T-helper 2 cell treated with Interferon-gamma antibody and Interleukin-4, amounts not matched to agents 5 μg/mL and 100 μg/mL, for 36 hours (primary cell): ENCODE measurements at regions not wholly inside any gene's neighbourhood (a gene's known extent, or its start where the extent isn't known, plus 50 kb on each side); places are given as distances from the start of the nearest gene placed in this dataset.

ENCODE experiments used
- DNase-seq: peaks from one replicate; pipeline ENCODE4 v3.0.0; 2021; ENCODE audit warnings: low spot score
- H3K27ac Mint-ChIP-seq: one replicate; pipeline ENCODE4 v1.8.0; 2021; ENCODE audit warnings: mild to moderate bottlenecking, mixed read lengths
- H3K27me3 Mint-ChIP-seq: one replicate; pipeline ENCODE4 v1.8.0; 2021; ENCODE audit warnings: low read depth, mixed read lengths
- H3K36me3 Mint-ChIP-seq: one replicate; pipeline ENCODE4 v1.8.0; 2021; ENCODE audit warnings: low read depth, mixed read lengths
- H3K4me1 Mint-ChIP-seq: one replicate; pipeline ENCODE4 v1.8.0; 2021; ENCODE audit warnings: low read depth, mixed read lengths
- H3K4me3 Mint-ChIP-seq: one replicate; pipeline ENCODE4 v1.8.0; 2022; ENCODE audit warnings: mild to moderate bottlenecking, moderate library complexity, mixed read lengths
- H3K9me3 Mint-ChIP-seq: one replicate; pipeline ENCODE4 v1.8.0; 2021; ENCODE audit warnings: mixed read lengths

DNA sequence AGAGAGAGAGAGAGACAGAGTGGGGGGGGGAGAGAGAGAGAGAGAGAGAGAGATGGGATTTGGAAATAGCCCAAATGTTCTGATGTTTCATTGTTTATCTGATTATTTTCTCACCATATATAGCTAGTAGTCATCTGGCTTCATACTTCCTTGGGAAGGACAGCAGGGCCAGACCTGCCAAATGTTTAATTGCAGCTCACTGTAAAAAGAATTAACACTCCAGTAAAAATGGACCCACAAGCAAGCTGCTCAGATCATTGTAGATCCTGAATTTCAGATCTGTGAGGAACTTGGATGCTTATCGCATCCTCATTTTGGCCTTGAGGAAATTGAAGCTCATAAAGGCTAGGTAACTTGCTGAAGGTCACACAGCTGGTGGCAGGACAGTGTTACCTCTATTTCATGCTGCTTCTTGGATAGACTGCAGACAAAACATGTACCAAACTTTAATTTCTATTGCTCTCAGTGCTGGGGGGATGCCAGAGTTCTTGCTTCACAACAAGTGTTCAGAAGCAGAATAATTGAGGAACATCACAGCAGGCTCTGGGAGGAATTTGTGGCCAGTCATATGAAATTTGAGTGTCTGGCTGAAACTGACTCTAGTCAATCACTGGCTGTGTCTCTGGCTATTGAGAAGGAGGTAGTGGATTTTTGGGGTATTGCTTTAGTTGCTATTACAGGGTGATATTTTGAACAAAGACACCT is 223.5 kb downstream of the PIK3C3 start:
- no peaks in the 10 kb centered on the region for H3K36me3 Mint-ChIP-seq
- H3K27ac Mint-ChIP-seq: no peak overlapping the region
- peaks cover 2% of the 10 kb centered on the region for H3K27me3 Mint-ChIP-seq
- H3K4me3 Mint-ChIP-seq: no peak overlapping the region
- no peak for DNase-seq
- no peaks in the 10 kb centered on the region for H3K9me3 Mint-ChIP-seq
- H3K4me1 Mint-ChIP-seq: no peaks in the 10 kb centered on the region

DNA sequence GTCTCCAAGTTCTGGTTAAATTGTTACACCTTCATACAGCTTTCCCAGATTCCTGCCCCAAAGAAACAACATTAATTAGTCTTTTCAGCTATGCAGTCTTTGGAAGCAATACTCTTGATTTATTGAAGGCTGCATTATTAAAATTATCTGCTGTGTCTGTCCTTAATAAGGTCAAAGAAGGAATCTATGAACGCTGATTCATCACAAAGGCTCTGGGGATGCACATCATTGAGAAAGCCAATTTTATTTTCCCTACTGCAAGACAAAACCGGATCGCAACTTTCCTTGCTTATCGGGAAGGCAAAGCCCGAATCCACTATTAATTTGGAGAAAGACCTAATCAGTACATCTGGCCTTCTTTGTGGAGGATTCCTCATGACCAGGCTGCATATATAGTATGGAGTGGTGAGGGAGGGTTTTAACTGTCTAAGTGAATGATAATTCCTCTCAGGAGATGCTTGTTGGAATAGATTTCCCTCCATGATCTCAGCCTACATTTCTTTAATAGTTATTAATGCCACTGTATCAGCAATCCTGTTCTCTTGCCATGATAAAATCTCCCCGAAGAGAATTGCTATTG is 224.6 kb downstream of the PIK3C3 start:
- Mint-ChIP-seq H3K4me1 (no peaks in the 10 kb centered on the region), H3K4me3 (no peak overlapping the region), H3K27ac (no peak overlapping the region), H3K27me3 (no peaks in the 10 kb centered on the region), H3K36me3 (no peaks in the 10 kb centered on the region), H3K9me3 (no peaks in the 10 kb centered on the region)
- DNase-seq: no peak

- Mint-ChIP-seq H3K36me3 (no peaks in the 10 kb centered on the region), H3K9me3 (no peaks in the 10 kb centered on the region), H3K4me3 (no peak overlapping the region), H3K27ac (no peak overlapping the region), H3K27me3 (no peaks in the 10 kb centered on the region), H3K4me1 (no peaks in the 10 kb centered on the region)
- no peak for DNase-seq
These were observed 226.4 kb downstream of the PIK3C3 start for GRCh38 chr18:42181474-42181873.

DNA sequence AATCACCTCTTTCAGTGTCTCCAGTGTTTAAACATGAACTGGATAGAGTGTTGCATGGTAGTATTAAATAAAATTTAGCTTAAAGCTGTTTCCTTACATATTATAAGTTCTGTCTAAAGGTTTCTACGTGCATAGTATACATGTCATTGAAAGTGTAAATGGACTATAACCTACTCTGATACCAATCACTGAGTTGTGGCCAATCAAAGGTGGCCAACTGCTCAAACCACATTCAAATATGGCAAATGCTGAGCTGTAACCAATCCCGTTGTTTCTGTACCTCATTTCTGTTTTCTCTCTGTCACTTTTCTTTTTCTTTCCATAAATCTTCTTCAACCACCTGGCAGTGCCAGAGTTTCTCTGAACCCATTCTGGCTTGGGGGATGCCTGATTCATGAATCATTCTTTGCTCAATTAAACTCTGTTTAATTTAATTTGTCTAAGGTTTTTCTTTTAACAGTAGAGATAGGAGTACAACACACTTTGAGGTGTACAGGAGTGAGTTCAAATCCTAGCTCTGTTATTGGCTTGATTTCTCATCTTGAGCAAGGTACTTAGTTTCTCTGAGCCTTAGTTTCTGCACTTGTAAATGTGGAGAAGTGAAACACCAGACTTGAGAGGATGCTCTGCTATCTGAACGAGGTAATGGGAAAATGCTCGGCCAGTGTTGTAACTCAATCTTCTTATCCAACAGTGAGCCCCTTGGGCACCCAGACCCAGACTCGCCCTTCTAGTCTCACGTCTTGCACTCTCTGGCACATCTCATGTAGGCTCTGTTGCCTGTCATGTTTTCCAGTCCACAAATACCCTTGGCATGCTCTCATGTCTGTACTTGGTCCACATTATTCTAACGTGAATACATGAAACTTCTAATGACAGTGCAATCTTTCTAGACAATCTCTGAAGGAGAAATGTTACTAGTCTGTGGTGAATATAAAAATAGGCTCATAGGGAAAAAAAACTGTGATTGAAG is 228.0 kb downstream of the PIK3C3 start:
- Mint-ChIP-seq H3K36me3 (no peaks in the 10 kb centered on the region), H3K4me1 (no peaks in the 10 kb centered on the region), H3K27ac (no peak overlapping the region), H3K9me3 (no peaks in the 10 kb centered on the region), H3K27me3 (no peaks in the 10 kb centered on the region), H3K4me3 (no peak overlapping the region)
- DNase-seq: no peak

- DNase-seq: no peak
- no peaks in the 10 kb centered on the region for H3K36me3 Mint-ChIP-seq
- H3K4me1 Mint-ChIP-seq: no peaks in the 10 kb centered on the region
- no peak overlapping the region for H3K27ac Mint-ChIP-seq
- no peak overlapping the region for H3K4me3 Mint-ChIP-seq
- no peaks in the 10 kb centered on the region for H3K9me3 Mint-ChIP-seq
- no peaks in the 10 kb centered on the region for H3K27me3 Mint-ChIP-seq
These were observed 228.7 kb downstream of the PIK3C3 start for GRCh38 chr18:42183746-42184145.

- no peaks in the 10 kb centered on the region for H3K27me3 Mint-ChIP-seq
- DNase-seq: no peak
- H3K36me3 Mint-ChIP-seq: no peaks in the 10 kb centered on the region
- no peaks in the 10 kb centered on the region for H3K9me3 Mint-ChIP-seq
- H3K27ac Mint-ChIP-seq: no peak overlapping the region
- H3K4me1 Mint-ChIP-seq: no peaks in the 10 kb centered on the region
- no peak overlapping the region for H3K4me3 Mint-ChIP-seq
These were observed 229.8 kb downstream of the PIK3C3 start for GRCh38 chr18:42184685-42185477.

- H3K9me3 Mint-ChIP-seq: no peaks in the 10 kb centered on the region
- no peaks in the 10 kb centered on the region for H3K27me3 Mint-ChIP-seq
- H3K36me3 Mint-ChIP-seq: no peaks in the 10 kb centered on the region
- no peak overlapping the region for H3K27ac Mint-ChIP-seq
- no peaks in the 10 kb centered on the region for H3K4me1 Mint-ChIP-seq
- no peak for DNase-seq
- no peak overlapping the region for H3K4me3 Mint-ChIP-seq
These were observed 230.5 kb downstream of the PIK3C3 start for GRCh38 chr18:42185486-42185885.

GRCh38 chr18:42187611-42188380 is 232.8 kb downstream of the PIK3C3 start:
- no peak for DNase-seq
- Mint-ChIP-seq H3K27me3 (no peaks in the 10 kb centered on the region), H3K4me1 (no peaks in the 10 kb centered on the region), H3K27ac (no peak overlapping the region), H3K9me3 (no peaks in the 10 kb centered on the region), H3K4me3 (no peak overlapping the region), H3K36me3 (no peaks in the 10 kb centered on the region)

- no peak overlapping the region for H3K27ac Mint-ChIP-seq
- no peaks in the 10 kb centered on the region for H3K36me3 Mint-ChIP-seq
- H3K9me3 Mint-ChIP-seq: no peaks in the 10 kb centered on the region
- no peaks in the 10 kb centered on the region for H3K4me1 Mint-ChIP-seq
- DNase-seq: no peak
- no peaks in the 10 kb centered on the region for H3K27me3 Mint-ChIP-seq
- no peak overlapping the region for H3K4me3 Mint-ChIP-seq
These were observed 235.6 kb downstream of the PIK3C3 start for GRCh38 chr18:42190643-42191042.

DNA sequence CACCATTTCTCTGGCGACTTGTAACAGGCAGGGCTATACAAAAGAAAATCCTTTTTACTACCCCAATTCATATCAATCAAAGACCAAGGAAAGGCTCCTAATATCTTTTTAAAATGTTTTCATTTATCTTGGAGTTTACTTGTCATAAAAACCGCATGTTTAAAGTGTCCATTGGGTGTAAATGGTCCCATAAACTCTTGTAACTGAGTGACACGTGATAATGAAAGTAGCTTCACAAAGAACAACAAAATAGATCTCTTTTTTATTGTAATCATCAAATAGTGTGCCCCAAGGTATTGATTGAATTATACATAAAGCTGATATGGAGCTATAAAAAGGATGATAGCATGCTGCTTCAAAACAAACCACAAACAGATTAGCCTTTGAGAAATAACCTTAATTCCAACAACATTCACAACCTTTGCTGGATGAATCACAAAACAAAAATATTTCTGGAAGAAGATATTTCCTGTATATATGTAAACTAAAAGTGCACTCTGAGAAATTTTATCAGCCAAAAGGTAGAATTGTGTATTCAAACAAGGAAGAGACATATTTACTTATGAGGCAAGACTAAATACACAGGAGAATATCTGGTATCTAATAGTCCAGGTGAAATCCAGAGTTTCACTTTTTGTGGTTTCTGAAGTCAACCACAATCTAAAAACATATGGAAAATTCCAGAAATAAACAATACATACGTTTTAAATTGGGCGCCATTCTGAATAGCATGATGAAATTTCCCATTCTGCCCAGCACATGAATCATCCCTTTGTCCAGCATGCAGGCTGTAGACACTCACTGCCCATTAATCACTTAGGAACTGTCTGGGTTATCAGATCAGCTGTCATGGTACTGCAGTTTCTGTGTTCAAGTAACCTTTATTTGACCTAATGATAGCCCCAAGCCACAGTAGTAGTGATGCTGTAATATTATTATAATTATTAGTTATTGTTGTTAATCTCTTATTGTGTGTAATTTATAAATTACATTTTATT is 237.5 kb downstream of the PIK3C3 start:
- no peaks in the 10 kb centered on the region for H3K9me3 Mint-ChIP-seq
- H3K36me3 Mint-ChIP-seq: no peaks in the 10 kb centered on the region
- no peak overlapping the region for H3K27ac Mint-ChIP-seq
- no peaks in the 10 kb centered on the region for H3K4me1 Mint-ChIP-seq
- no peaks in the 10 kb centered on the region for H3K27me3 Mint-ChIP-seq
- no peak for DNase-seq
- no peak overlapping the region for H3K4me3 Mint-ChIP-seq

DNA sequence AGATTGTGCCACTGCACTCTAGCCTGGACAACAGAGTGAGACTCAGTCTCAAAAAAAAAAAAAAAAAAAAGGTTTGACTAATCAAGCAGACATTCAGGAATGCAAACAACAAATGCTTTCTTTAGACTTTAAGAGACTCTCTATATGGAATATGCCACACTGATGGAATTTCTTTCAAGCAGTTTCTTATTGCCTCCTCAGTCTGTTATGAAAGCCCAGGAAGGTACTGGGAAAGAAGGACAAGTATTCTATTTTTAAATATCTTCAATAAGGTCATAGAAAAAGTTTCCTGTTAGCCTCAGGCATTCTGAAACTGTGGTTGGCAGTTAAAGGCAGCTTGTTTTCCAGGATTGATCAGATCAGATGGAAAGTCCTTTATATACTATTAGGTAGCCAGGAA is 241.6 kb downstream of the PIK3C3 start:
- Mint-ChIP-seq H3K4me1 (no peaks in the 10 kb centered on the region), H3K36me3 (no peaks in the 10 kb centered on the region), H3K9me3 (no peaks in the 10 kb centered on the region), H3K4me3 (no peak overlapping the region), H3K27ac (no peak overlapping the region), H3K27me3 (no peaks in the 10 kb centered on the region)
- no peak for DNase-seq

- Mint-ChIP-seq H3K27ac (no peak overlapping the region), H3K36me3 (no peaks in the 10 kb centered on the region), H3K9me3 (no peaks in the 10 kb centered on the region), H3K4me1 (no peaks in the 10 kb centered on the region), H3K27me3 (no peaks in the 10 kb centered on the region), H3K4me3 (no peak overlapping the region)
- DNase-seq: no peak
These were observed 246.1 kb downstream of the PIK3C3 start for GRCh38 chr18:42201137-42201536.
